Activated CD4-positive, alpha-beta T cell treated with anti-CD3 and anti-CD28 coated beads for 36 hours (primary cell): ENCODE measurements at regions not wholly inside any gene's neighbourhood (a gene's known extent, or its start where the extent isn't known, plus 50 kb on each side); places are given as distances from the start of the nearest gene placed in this dataset.
"Not testable (repeated sequence)": the region's sequence is repeated elsewhere in the genome, so short reads cannot be mapped to it uniquely, and the experiment has no call there.

Experiments used
- ATAC-seq: fragments of 200-7000 bp; cut with Tn5 transposase; one replicate; pipeline ENCODE4 v1.10.0; 2021; ENCODE audit warnings: mild to moderate bottlenecking, moderate library complexity
- CTCF ChIA-PET: fragments of 350-600 bp; sonication (Branson Sonifier 250); formaldehyde crosslinking; loops from one replicate; lab custom pipeline; 2021; ENCODE audit warnings: antibody characterized with exemption; lab: Charles Lee
- POLR2A ChIA-PET: fragments of 350-600 bp; sonication (Branson Sonifier 250); formaldehyde crosslinking; loops from one replicate; lab custom pipeline; 2021; ENCODE audit warnings: antibody characterized with exemption, inconsistent platforms; lab: Charles Lee
- DNase-seq: peaks from one replicate; pipeline ENCODE4 v3.0.0-alpha.2; 2020
- H3K27ac Mint-ChIP-seq: one replicate; pipeline ENCODE4 v1.8.0; 2021; ENCODE audit warnings: mixed read lengths
- H3K27me3 Mint-ChIP-seq: one replicate; pipeline ENCODE4 v1.8.0; 2021; ENCODE audit warnings: mixed read lengths
- H3K36me3 Mint-ChIP-seq: one replicate; pipeline ENCODE4 v1.8.0; 2021; ENCODE audit warnings: low read depth, mixed read lengths
- H3K4me1 Mint-ChIP-seq: one replicate; pipeline ENCODE4 v1.8.0; 2021; ENCODE audit warnings: mixed read lengths
- H3K4me3 Mint-ChIP-seq: one replicate; pipeline ENCODE4 v1.8.0; 2021; ENCODE audit warnings: mild to moderate bottlenecking, moderate library complexity, mixed read lengths
- H3K9me3 Mint-ChIP-seq: one replicate; pipeline ENCODE4 v1.8.0; 2021; ENCODE audit warnings: low read depth, mixed read lengths
- intact Hi-C, 2 experiments: fragments of 100-400 bp; cut with DNase I in 1 of 2; cut with micrococcal nuclease in 1 of 2; formaldehyde crosslinking; loops; one replicate each; pipeline versions ENCODE4 v1.14.2 to v1.15.1; 2022 to 2024; cut with DNase I, micrococcal nuclease

GRCh38 chr2:140122001-140122400 is 1341.8 kb upstream of the NXPH2 start:
- ChIA-PET CTCF (no interaction called here), POLR2A (no interaction called here)
- no peaks in the 10 kb centered on the region for H3K4me1 Mint-ChIP-seq

GRCh38 chr2:140117386-140117785 is 1337.2 kb upstream of the NXPH2 start:
- intact Hi-C loops: no loop called here
- H3K9me3 Mint-ChIP-seq: peaks cover 2% of the 10 kb centered on the region
- CTCF ChIA-PET: no interaction called here
- H3K4me3 Mint-ChIP-seq: no peak overlapping the region
- POLR2A ChIA-PET: no interaction called here
- no peaks in the 10 kb centered on the region for H3K36me3 Mint-ChIP-seq
- no peaks in the 10 kb centered on the region for H3K4me1 Mint-ChIP-seq
- H3K27me3 Mint-ChIP-seq: no peaks in the 10 kb centered on the region
- ATAC-seq (no peak), DNase-seq (no peak)
- H3K27ac Mint-ChIP-seq: no peak overlapping the region

More at GRCh38 chr2:140122001-140122400, 1341.8 kb upstream of the NXPH2 start:
- no peaks in the 10 kb centered on the region for H3K27me3 Mint-ChIP-seq
- intact Hi-C loops: no loop called here
- H3K36me3 Mint-ChIP-seq: no peaks in the 10 kb centered on the region
- H3K4me3 Mint-ChIP-seq: no peak overlapping the region
- H3K27ac Mint-ChIP-seq: no peak overlapping the region
- peaks cover 4% of the 10 kb centered on the region for H3K9me3 Mint-ChIP-seq
- ATAC-seq: no peak
- DNase-seq: no peak

DNA sequence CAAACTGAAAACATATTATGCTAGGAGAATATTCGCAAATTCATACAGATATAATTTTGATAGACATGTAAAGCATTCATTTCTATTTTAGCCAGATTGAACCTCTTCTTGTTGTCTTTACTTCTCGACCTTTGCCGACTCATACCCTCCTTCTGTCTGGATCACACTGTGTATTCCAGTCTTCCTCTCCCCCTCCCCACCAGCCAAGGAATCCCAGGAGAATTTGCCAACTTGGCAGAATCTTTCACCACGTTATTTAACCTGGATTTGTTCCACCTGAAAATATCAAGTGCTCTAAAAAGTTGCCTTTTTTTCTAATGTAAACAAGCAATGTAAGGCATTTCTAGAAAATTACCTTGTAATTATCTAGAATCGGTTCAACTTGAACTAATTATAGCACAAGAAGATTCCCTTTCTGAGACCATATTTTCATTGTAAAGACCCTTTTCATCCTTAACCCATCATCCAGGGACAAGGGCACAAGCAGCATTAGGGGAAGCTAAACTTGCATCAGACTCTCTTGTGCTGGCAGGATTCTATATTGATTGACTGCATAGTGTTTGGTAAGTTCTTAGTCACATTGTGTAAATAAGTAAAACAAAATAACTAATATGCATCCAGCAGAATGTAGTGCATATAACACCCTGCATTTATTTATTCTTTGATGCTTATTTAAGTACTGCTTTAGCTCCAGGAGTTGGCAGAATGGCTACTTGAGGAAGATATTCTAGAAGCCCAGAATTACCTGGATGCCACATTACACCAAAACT is 1328.7 kb upstream of the NXPH2 start:
- Mint-ChIP-seq H3K4me1 (no peaks in the 10 kb centered on the region), H3K9me3 (peaks cover 14% of the 10 kb centered on the region), H3K4me3 (no peak overlapping the region), H3K27ac (no peak overlapping the region), H3K27me3 (no peaks in the 10 kb centered on the region), H3K36me3 (no peaks in the 10 kb centered on the region)
- ChIA-PET CTCF (no interaction called here), POLR2A (no interaction called here)
- no peak for DNase-seq
- intact Hi-C loops: no loop called here
- no peak for ATAC-seq

DNA sequence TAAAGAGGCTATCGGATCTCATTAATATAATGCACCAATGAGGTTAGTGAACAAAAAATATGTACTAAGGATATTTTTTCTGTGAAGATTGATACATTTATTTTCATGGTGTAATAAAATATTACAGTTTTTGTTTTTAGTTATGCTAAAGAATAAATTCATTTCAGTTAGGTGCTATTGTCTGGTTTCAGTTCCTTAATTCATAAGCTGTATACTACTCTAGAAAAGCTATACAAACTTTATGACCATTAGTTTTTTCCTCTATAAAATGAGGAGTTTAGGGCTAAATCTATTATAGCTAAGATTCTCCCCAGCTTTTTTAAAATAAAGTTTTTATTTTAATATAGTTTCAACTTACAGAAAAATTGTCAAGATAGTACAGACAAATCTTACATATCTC is 1311.7 kb upstream of the NXPH2 start:
- ATAC-seq: no peak
- ChIA-PET POLR2A (no interaction called here), CTCF (no interaction called here)
- H3K4me3 Mint-ChIP-seq: no peak overlapping the region
- no peaks in the 10 kb centered on the region for H3K36me3 Mint-ChIP-seq
- DNase-seq: no peak
- no peaks in the 10 kb centered on the region for H3K27me3 Mint-ChIP-seq
- H3K4me1 Mint-ChIP-seq: no peaks in the 10 kb centered on the region
- peaks cover 6% of the 10 kb centered on the region for H3K9me3 Mint-ChIP-seq
- intact Hi-C loops: no loop called here
- H3K27ac Mint-ChIP-seq: no peak overlapping the region

DNA sequence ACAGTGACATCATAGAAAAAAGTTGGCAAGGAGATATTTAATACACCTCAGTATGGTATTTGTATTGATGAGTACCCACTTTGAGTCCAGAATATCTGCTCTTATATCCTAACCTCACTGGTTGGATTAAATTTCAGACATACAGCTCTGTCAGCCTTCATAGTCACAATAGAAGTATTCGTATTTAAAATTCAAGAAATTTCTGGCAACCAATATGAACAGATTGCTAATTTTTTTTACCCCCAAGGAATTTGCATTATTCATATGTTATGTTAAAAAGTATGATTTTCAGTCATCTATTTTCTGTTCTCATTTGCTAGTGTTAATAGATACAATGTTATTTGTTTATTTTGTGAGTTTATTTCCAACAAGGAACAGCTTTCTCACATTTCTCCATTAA is 1306.8 kb upstream of the NXPH2 start:
- ChIA-PET CTCF (no interaction called here), POLR2A (no interaction called here)
- H3K36me3 Mint-ChIP-seq: no peaks in the 10 kb centered on the region
- no peaks in the 10 kb centered on the region for H3K27me3 Mint-ChIP-seq
- ATAC-seq (no peak), DNase-seq (no peak)
- H3K4me3 Mint-ChIP-seq: no peak overlapping the region
- peaks cover 6% of the 10 kb centered on the region for H3K9me3 Mint-ChIP-seq
- intact Hi-C loops: no loop called here
- H3K4me1 Mint-ChIP-seq: no peaks in the 10 kb centered on the region
- no peak overlapping the region for H3K27ac Mint-ChIP-seq

DNA sequence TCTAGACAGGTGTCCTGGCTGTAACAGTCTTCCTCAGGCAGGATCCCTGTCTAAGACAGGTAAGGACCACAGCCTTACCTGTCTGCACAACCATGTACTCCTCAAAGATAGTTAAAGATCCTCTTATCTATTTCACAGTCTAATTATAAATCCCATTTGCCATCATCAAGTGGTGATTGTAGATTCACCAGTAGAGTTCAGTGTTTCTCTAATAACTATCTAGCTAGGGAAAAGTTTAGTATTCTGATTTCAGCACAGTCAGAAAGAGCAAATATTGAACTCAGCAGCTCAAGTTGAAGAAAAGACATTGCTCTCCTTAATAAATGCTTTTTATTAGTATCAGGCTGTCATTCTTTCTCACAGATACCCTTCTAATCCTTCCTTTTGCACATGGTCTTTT is 1305.5 kb upstream of the NXPH2 start:
- no peaks in the 10 kb centered on the region for H3K4me1 Mint-ChIP-seq
- H3K27me3 Mint-ChIP-seq: no peaks in the 10 kb centered on the region
- H3K9me3 Mint-ChIP-seq: peaks cover 4% of the 10 kb centered on the region
- H3K27ac Mint-ChIP-seq: no peak overlapping the region
- ChIA-PET POLR2A (no interaction called here), CTCF (interaction anchor here (1.0 kb wide), 1 partner anchor 136 kb away, joined by 3 read pairs; no protein-coding TSS in a partner anchor)
- no peak for ATAC-seq
- H3K36me3 Mint-ChIP-seq: no peaks in the 10 kb centered on the region
- H3K4me3 Mint-ChIP-seq: no peak overlapping the region
- intact Hi-C loops: no loop called here
- no peak for DNase-seq

DNA sequence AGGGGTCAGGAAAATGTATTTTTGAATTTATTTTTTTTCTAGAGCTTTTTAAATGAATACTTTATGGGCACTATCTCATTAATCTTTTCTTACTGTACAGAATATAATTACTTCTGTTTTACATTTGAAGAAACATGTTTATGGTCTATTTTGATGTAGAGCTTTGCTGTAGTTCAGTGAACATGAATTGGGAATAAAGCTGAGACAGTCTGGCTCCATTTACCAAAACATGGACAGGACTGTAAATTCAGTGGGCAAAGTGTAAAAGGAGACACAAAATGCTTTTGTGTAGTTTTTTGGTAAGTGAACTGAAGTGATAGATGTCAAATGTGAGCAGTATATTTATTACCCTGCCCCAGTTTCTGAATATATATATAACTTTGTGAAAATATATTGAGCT is 1298.8 kb upstream of the NXPH2 start:
- Mint-ChIP-seq H3K36me3 (no peaks in the 10 kb centered on the region), H3K9me3 (peaks cover 3% of the 10 kb centered on the region), H3K27me3 (no peaks in the 10 kb centered on the region), H3K27ac (no peak overlapping the region), H3K4me1 (no peaks in the 10 kb centered on the region), H3K4me3 (no peak overlapping the region)
- ATAC-seq (no peak), DNase-seq (no peak)
- POLR2A ChIA-PET: no interaction called here
- intact Hi-C loops: no loop called here
- CTCF ChIA-PET: interaction anchor here (0.9 kb wide), 1 partner anchor 938 kb away, joined by 4 read pairs; no protein-coding TSS in a partner anchor

GRCh38 chr2:140076164-140076563 is 1296.0 kb upstream of the NXPH2 start:
- peaks cover 2% of the 10 kb centered on the region for H3K9me3 Mint-ChIP-seq
- POLR2A ChIA-PET: no interaction called here
- H3K27ac Mint-ChIP-seq: no peak overlapping the region
- CTCF ChIA-PET: no interaction called here
- ATAC-seq: no peak
- intact Hi-C loops: no loop called here
- H3K4me3 Mint-ChIP-seq: no peak overlapping the region
- no peaks in the 10 kb centered on the region for H3K36me3 Mint-ChIP-seq
- DNase-seq: no peak
- H3K27me3 Mint-ChIP-seq: no peaks in the 10 kb centered on the region
- H3K4me1 Mint-ChIP-seq: no peaks in the 10 kb centered on the region

GRCh38 chr2:140073763-140074162 is 1293.6 kb upstream of the NXPH2 start:
- DNase-seq, intact Hi-C loops: not testable (repeated sequence)

GRCh38 chr2:140067661-140068060 is 1287.5 kb upstream of the NXPH2 start:
- Mint-ChIP-seq H3K27ac (no peak overlapping the region), H3K4me3 (no peak overlapping the region), H3K27me3 (no peaks in the 10 kb centered on the region), H3K4me1 (no peaks in the 10 kb centered on the region), H3K36me3 (no peaks in the 10 kb centered on the region), H3K9me3 (peaks cover 3% of the 10 kb centered on the region)
- ChIA-PET POLR2A (no interaction called here), CTCF (interaction anchor here (0.6 kb wide), 1 partner anchor 67 kb away, joined by 3 read pairs; no protein-coding TSS in a partner anchor)
- no peak for DNase-seq
- intact Hi-C loops: no loop called here
- ATAC-seq: no peak

More at GRCh38 chr2:140073763-140074162, 1293.6 kb upstream of the NXPH2 start:
- H3K27ac Mint-ChIP-seq, POLR2A ChIA-PET, H3K9me3 Mint-ChIP-seq, H3K4me1 Mint-ChIP-seq, ATAC-seq, H3K36me3 Mint-ChIP-seq, CTCF ChIA-PET, H3K4me3 Mint-ChIP-seq, H3K27me3 Mint-ChIP-seq: not testable (repeated sequence)

DNA sequence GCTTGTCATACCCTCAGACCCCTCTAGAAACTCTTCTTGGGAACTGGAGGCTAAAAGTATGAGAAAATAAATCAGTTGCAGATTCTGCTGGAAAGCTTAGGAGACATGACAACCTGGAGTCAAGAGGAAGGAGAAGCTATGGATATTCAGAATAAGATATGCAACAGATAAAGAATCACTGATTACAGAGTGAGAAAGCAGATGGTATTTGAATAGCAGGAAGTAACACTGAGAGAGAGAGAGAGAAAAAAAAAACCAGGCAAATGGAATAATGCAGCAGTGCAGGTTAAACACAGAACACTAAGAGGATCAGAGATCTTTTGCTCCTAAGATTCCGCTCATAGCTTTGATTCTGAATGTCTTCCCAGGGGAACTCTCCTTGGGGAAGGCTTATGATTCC is 1284.1 kb upstream of the NXPH2 start:
- Mint-ChIP-seq H3K4me3 (no peak overlapping the region), H3K36me3 (no peaks in the 10 kb centered on the region), H3K4me1 (no peaks in the 10 kb centered on the region), H3K27me3 (no peaks in the 10 kb centered on the region), H3K27ac (no peak overlapping the region), H3K9me3 (peaks cover 3% of the 10 kb centered on the region)
- ATAC-seq (no peak), DNase-seq (no peak)
- CTCF ChIA-PET: interaction anchor here (0.6 kb wide), 1 partner anchor 1214 kb away, joined by 3 read pairs; no protein-coding TSS in a partner anchor
- intact Hi-C loops: no loop called here
- POLR2A ChIA-PET: no interaction called here

DNA sequence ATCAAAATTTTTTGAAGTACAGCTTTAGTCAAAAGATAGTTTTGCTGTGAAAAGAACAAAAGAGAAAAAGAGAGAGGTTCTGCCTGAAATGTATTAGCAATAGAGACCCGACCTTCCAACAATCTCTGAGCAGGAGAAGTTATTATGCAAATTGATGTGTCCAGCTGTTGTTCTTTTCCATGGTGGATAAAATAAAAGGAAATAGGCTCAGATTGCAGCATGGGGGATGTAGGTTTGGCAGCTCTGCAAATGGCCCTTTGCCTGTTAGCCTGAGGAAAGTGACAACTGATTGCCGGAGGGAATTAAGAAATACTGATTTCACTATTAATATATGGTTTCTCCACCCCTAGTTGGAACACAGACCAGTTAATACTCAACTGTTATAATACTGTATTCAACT is 1283.2 kb upstream of the NXPH2 start:
- Mint-ChIP-seq H3K9me3 (peaks cover 4% of the 10 kb centered on the region), H3K36me3 (no peaks in the 10 kb centered on the region)
- ATAC-seq: no peak

More for the DNA sequence above, 1283.2 kb upstream of the NXPH2 start:
- CTCF ChIA-PET: interaction anchor here (1.0 kb wide), 1 partner anchor 832 kb away, joined by 4 read pairs; no protein-coding TSS in a partner anchor
- Mint-ChIP-seq H3K4me1 (no peaks in the 10 kb centered on the region), H3K4me3 (no peak overlapping the region), H3K27ac (no peak overlapping the region), H3K27me3 (no peaks in the 10 kb centered on the region)
- intact Hi-C loops: no loop called here
- no peak for DNase-seq
- POLR2A ChIA-PET: no interaction called here
